B cell (primary cell): ENCODE measurements at regions not wholly inside any gene's neighbourhood (a gene's known extent, or its start where the extent isn't known, plus 50 kb on each side); places are given as distances from the start of the nearest gene placed in this dataset.

Experiments used
- ATAC-seq: fragments of 200-7000 bp; cut with Tn5 transposase; one replicate; pipeline ENCODE4 v1.10.0; 2021; ENCODE audit warnings: low read depth, mild to moderate bottlenecking, moderate number of reproducible peaks, moderate library complexity
- CTCF ChIA-PET: fragments of 350-600 bp; sonication (Branson Sonifier 250); formaldehyde crosslinking; loops from one replicate; lab custom pipeline; 2021; ENCODE audit warnings: antibody characterized with exemption, inconsistent platforms; lab: Charles Lee
- POLR2A ChIA-PET: fragments of 350-600 bp; sonication (Branson Sonifier 250); formaldehyde crosslinking; loops from one replicate; lab custom pipeline; 2021; ENCODE audit warnings: antibody characterized with exemption; lab: Charles Lee
- DNase-seq: peaks from one replicate; pipeline ENCODE4 v3.0.0; 2013
- H2AFZ ChIP-seq: 2 replicates; pipeline ENCODE4 v1.6.1; 2012; ENCODE audit warnings: mild to moderate bottlenecking, low read depth, low read length; ENCODE audit not compliant: insufficient read depth, poor library complexity, severe bottlenecking
- H3K27ac ChIP-seq, 2 donors: 1 replicate in 1 of 2; 2 replicates in 1 of 2; pipeline ENCODE4 v1.5.1; 2012 to 2013; ENCODE audit warnings: low read length in 2 of 2, mild to moderate bottlenecking in 2 of 2, moderate library complexity in 1 of 2
- H3K27me3 ChIP-seq, 4 experiments: fragments of 200-600 bp in 1 of 4; sonication (generic) in 1 of 4; replicated peaks in 1 of 4; 1 replicate in 2 of 4; 2 replicates in 2 of 4; pipeline versions ENCODE4 v1.6.1 to v1.7.0; 2013 to 2016; ENCODE audit warnings: low read length in 3 of 4, mild to moderate bottlenecking in 2 of 4, mixed read lengths in 1 of 4, moderate library complexity in 1 of 4; ENCODE audit not compliant: insufficient read depth in 4 of 4, control insufficient read depth in 3 of 4; ENCODE audit errors: control extremely low read depth in 1 of 4
- H3K36me3 ChIP-seq, 2 experiments: replicated peaks in 1 of 2; 1 replicate in 1 of 2; 2 replicates in 1 of 2; pipeline versions ENCODE4 v1.6.1 to v1.7.1; 2013; ENCODE audit warnings: low read length in 1 of 2; ENCODE audit not compliant: insufficient read depth in 2 of 2, control insufficient read depth in 1 of 2; ENCODE audit errors: control extremely low read depth in 1 of 2, extremely low read depth in 1 of 2
- H3K4me1 ChIP-seq, 2 donors: fragments of 200-600 bp in 1 of 2; sonication (generic) in 1 of 2; 1 replicate in 1 of 2; 2 replicates in 1 of 2; pipeline versions ENCODE4 v1.5.1 to v1.6.1; 2013 to 2017; ENCODE audit warnings: low read length in 2 of 2; ENCODE audit not compliant: control insufficient read depth in 2 of 2, insufficient read depth in 2 of 2
- H3K4me2 ChIP-seq: replicated peaks from 2 replicates; pipeline ENCODE3; 2012; ENCODE audit warnings: mild to moderate bottlenecking, low read depth, low read length; ENCODE audit not compliant: poor library complexity, severe bottlenecking
- H3K4me3 ChIP-seq, 5 experiments: fragments of 200-600 bp in 1 of 5; sonication (generic) in 1 of 5; 1 replicate in 3 of 5; 2 replicates in 2 of 5; pipeline versions ENCODE4 v1.5.1 to v1.7.0; 2011 to 2016; ENCODE audit warnings: low read length in 4 of 5, mild to moderate bottlenecking in 4 of 5, low read depth in 2 of 5, control low read depth in 1 of 5, moderate library complexity in 1 of 5; ENCODE audit not compliant: insufficient read depth in 1 of 5; ENCODE audit errors: control extremely low read depth in 1 of 5, extremely low read depth in 1 of 5
- H3K79me2 ChIP-seq: fragments of 200-600 bp; sonication (generic); one replicate; pipeline ENCODE4 v1.6.0; 2016; ENCODE audit warnings: low read length; ENCODE audit not compliant: control insufficient read depth, insufficient read depth
- H3K9ac ChIP-seq: fragments of 200-600 bp; sonication (generic); 2 replicates; pipeline ENCODE4 v1.6.1; 2017; ENCODE audit warnings: mild to moderate bottlenecking, low read length, moderate library complexity
- H3K9me3 ChIP-seq, 3 donors: one replicate each; pipeline versions ENCODE4 v1.6.1 to v1.7.1; 2013; ENCODE audit warnings: low read length in 2 of 3; ENCODE audit not compliant: control insufficient read depth in 2 of 3, insufficient read depth in 1 of 3; ENCODE audit errors: control extremely low read depth in 1 of 3
- H4K20me1 ChIP-seq: 2 replicates; pipeline ENCODE4 v1.6.0; 2012; ENCODE audit warnings: mild to moderate bottlenecking, low read length; ENCODE audit not compliant: insufficient read depth, control insufficient read depth, poor library complexity, severe bottlenecking
- H3K27ac Mint-ChIP-seq: one replicate; pipeline ENCODE4 v1.8.0; 2021; ENCODE audit warnings: mixed read lengths
- H3K27me3 Mint-ChIP-seq: one replicate; pipeline ENCODE4 v1.8.0; 2021; ENCODE audit warnings: mixed read lengths
- H3K4me1 Mint-ChIP-seq: one replicate; pipeline ENCODE4 v1.8.0; 2021; ENCODE audit warnings: mixed read lengths
- H3K4me3 Mint-ChIP-seq: one replicate; pipeline ENCODE4 v1.8.0; 2021; ENCODE audit warnings: mixed read lengths
- H3K9me3 Mint-ChIP-seq: one replicate; pipeline ENCODE4 v1.8.0; 2022; ENCODE audit warnings: mixed read lengths; ENCODE audit not compliant: insufficient read depth
- CTCF ChIP-seq: fragments of 200-600 bp; IDR thresholded peaks from one replicate; pipeline ENCODE4 v1.8.0; 2022; ENCODE audit warnings: antibody characterized with exemption, mild to moderate bottlenecking
- EZH2 ChIP-seq: IDR thresholded peaks from 2 replicates; pipeline ENCODE4 v1.6.1; 2012; ENCODE audit warnings: borderline replicate concordance, low read depth, mild to moderate bottlenecking, moderate library complexity, low read length; ENCODE audit not compliant: insufficient read depth, poor library complexity, severe bottlenecking
- WGBS: methylation state at CpG from one replicate; pipeline ENCODE4 v1.1.5; 2013; ENCODE audit warnings: missing lambda C conversion rate; ENCODE audit not compliant: insufficient coverage; 5-methylcytosine and 5-hydroxymethylcytosine counted together
- intact Hi-C: fragments of 100-400 bp; cut with micrococcal nuclease; formaldehyde crosslinking; loops from one replicate; pipeline ENCODE4 v1.10.0; 2022

- POLR2A ChIA-PET: no interaction called here
Observed at GRCh38 chr13:87356314-87356713, 314.9 kb upstream of the SLITRK5 start.

GRCh38 chr13:87358319-87358718, 312.9 kb upstream of the SLITRK5 start:
- Mint-ChIP-seq H3K27me3 (no peaks in the 10 kb centered on the region), H3K9me3 (peaks cover 3% of the 10 kb centered on the region), H3K4me1 (no peaks in the 10 kb centered on the region), H3K4me3 (no peak overlapping the region), H3K27ac (no peak overlapping the region)
- no peak overlapping the region for H2AFZ ChIP-seq
- ChIA-PET POLR2A (no interaction called here), CTCF (no interaction called here)
- H3K9me3 ChIP-seq: peaks cover 0 to 10% (median 0%) of the 10 kb centered on the region in 3 donors
- ATAC-seq (no peak), DNase-seq (no peak)
- H3K27ac ChIP-seq: no peak overlapping the region
- no peaks in the 10 kb centered on the region for H3K36me3 ChIP-seq
- H3K4me3 ChIP-seq: no peak overlapping the region
- H3K4me1 ChIP-seq: no peaks in the 10 kb centered on the region
- intact Hi-C loops: no loop called here
- H3K9ac ChIP-seq: no peak overlapping the region
- H3K4me2 ChIP-seq: no peak overlapping the region
- H4K20me1 ChIP-seq: no peaks in the 10 kb centered on the region
- H3K27me3 ChIP-seq: no peaks in the 10 kb centered on the region
- TF ChIP-seq CTCF: no peak
- TF ChIP-seq EZH2: no peak
- no peaks in the 10 kb centered on the region for H3K79me2 ChIP-seq

More at GRCh38 chr13:87356314-87356713, 314.9 kb upstream of the SLITRK5 start:
- Histone ChIP-seq H3K9ac (no peak overlapping the region), H3K27me3 (no peaks in the 10 kb centered on the region), H3K9me3 (peaks cover 0 to 10% (median 0%) of the 10 kb centered on the region in 3 donors), H3K27ac (no peak overlapping the region), H3K4me2 (no peak overlapping the region), H4K20me1 (no peaks in the 10 kb centered on the region), H3K36me3 (no peaks in the 10 kb centered on the region), H2AFZ (no peak overlapping the region), H3K4me1 (no peaks in the 10 kb centered on the region), H3K4me3 (no peak overlapping the region), H3K79me2 (no peaks in the 10 kb centered on the region)
- no peaks in the 10 kb centered on the region for H3K4me1 Mint-ChIP-seq
- CTCF ChIA-PET: no interaction called here
- peaks cover 3% of the 10 kb centered on the region for H3K9me3 Mint-ChIP-seq
- intact Hi-C loops: no loop called here
- DNase-seq (no peak), ATAC-seq (no peak)
- H3K27ac Mint-ChIP-seq: no peak overlapping the region
- TF ChIP-seq CTCF: no peak
- TF ChIP-seq EZH2: no peak
- no peak overlapping the region for H3K4me3 Mint-ChIP-seq
- no peaks in the 10 kb centered on the region for H3K27me3 Mint-ChIP-seq
- 80% methylated on average over 7 of the region's 8 CpGs for WGBS
